HEK293 (cell line): ENCODE measurements at regions not wholly inside any gene's neighbourhood (a gene's known extent, or its start where the extent isn't known, plus 50 kb on each side); places are given as distances from the start of the nearest gene placed in this dataset.

Experiments
- CTCF ChIA-PET: fragments of 350-600 bp; formaldehyde crosslinking; extraction: SDS; loops from one replicate; lab custom pipeline; 2021; ENCODE audit warnings: antibody characterized with exemption; lab: Yijun Ruan, JAX
- POLR2A ChIA-PET: fragments of 300-600 bp; formaldehyde crosslinking; extraction: SDS; loops from one replicate; lab custom pipeline; 2020; ENCODE audit warnings: antibody characterized with exemption, inconsistent platforms; lab: Yijun Ruan, JAX
- H3K27ac ChIP-seq: fragments of 200-500 bp; sonication (Bioruptor generic); 2 replicates; pipeline ENCODE4 v1.5.1; 2014; ENCODE audit warnings: low read depth, low read length, control low read depth, inconsistent platforms; ENCODE audit errors: extremely low read depth
- H3K36me3 ChIP-seq, 2 experiments: fragments of 200-500 bp in 1 of 2; sonication (Bioruptor generic) in 1 of 2; 1 replicate in 1 of 2; 2 replicates in 1 of 2; pipeline ENCODE4 v1.5.1; 2014 to 2017; ENCODE audit warnings: inconsistent platforms in 2 of 2, low read length in 2 of 2; ENCODE audit not compliant: control insufficient read depth in 2 of 2, insufficient read depth in 1 of 2
- H3K4me1 ChIP-seq: fragments of 200-500 bp; sonication (Bioruptor generic); 2 replicates; pipeline ENCODE4 v1.5.1; 2014; ENCODE audit warnings: mild to moderate bottlenecking, low read length, inconsistent platforms; ENCODE audit not compliant: control insufficient read depth, insufficient read depth
- H3K4me3 ChIP-seq: 2 replicates; pipeline ENCODE4 v1.5.1; 2011; ENCODE audit warnings: low read depth, mild to moderate bottlenecking, control low read depth, low read length, moderate library complexity
- H3K9me3 ChIP-seq: fragments of 200-500 bp; sonication (Bioruptor generic); 2 replicates; pipeline ENCODE4 v1.5.1; 2014; ENCODE audit warnings: low read depth, low read length, inconsistent platforms; ENCODE audit not compliant: control insufficient read depth, insufficient read depth
- BCL6B ChIP-seq: fragments of 450-650 bp; formaldehyde crosslinking; IDR thresholded peaks from 2 replicates; pipeline ENCODE4 v1.5.1; 2017; ENCODE audit warnings: missing biosample characterization, missing genetic modification characterization
- KLF10 ChIP-seq: fragments of 450-650 bp; IDR thresholded peaks from 2 replicates; pipeline ENCODE4 v1.5.1; 2018; ENCODE audit warnings: missing biosample characterization, mild to moderate bottlenecking, missing genetic modification characterization
- MEIS1 ChIP-seq: sonication (generic); formaldehyde crosslinking; IDR thresholded peaks from 2 replicates; pipeline ENCODE4 v1.8.1; 2022; ENCODE audit warnings: missing genetic modification reagents, mild to moderate bottlenecking, borderline replicate concordance
- OSR2 ChIP-seq: fragments of 450-650 bp; formaldehyde crosslinking; IDR thresholded peaks from 2 replicates; pipeline ENCODE4 v1.5.1; 2016; ENCODE audit warnings: missing biosample characterization, missing genetic modification characterization
- TRIM28 ChIP-seq: IDR thresholded peaks from 2 replicates; pipeline ENCODE4 v1.6.1; 2011; ENCODE audit warnings: low read length, control low read depth, borderline replicate concordance
- YY1 ChIP-seq: fragments of 450-650 bp; formaldehyde crosslinking; IDR thresholded peaks from 2 replicates; pipeline ENCODE4 v1.5.1; 2018; ENCODE audit warnings: missing biosample characterization, missing genetic modification characterization
- ZBTB26 ChIP-seq: fragments of 450-650 bp; formaldehyde crosslinking; optimal IDR thresholded peaks from 2 replicates; pipeline ENCODE3; 2016; ENCODE audit warnings: missing biosample characterization, mild to moderate bottlenecking, missing genetic modification characterization
- ZBTB6 ChIP-seq: fragments of 450-650 bp; formaldehyde crosslinking; IDR thresholded peaks from 2 replicates; pipeline ENCODE4 v1.5.1; 2017; ENCODE audit warnings: missing biosample characterization, missing genetic modification characterization
- ZNF155 ChIP-seq: fragments of 450-650 bp; formaldehyde crosslinking; IDR thresholded peaks from 2 replicates; pipeline ENCODE4 v1.5.1; 2016; ENCODE audit warnings: missing biosample characterization, missing genetic modification characterization
- ZNF184 ChIP-seq: fragments of 450-650 bp; IDR thresholded peaks from 2 replicates; pipeline ENCODE4 v1.5.1; 2018; ENCODE audit warnings: missing biosample characterization, mild to moderate bottlenecking, missing genetic modification characterization
- ZNF23 ChIP-seq: fragments of 450-650 bp; formaldehyde crosslinking; IDR thresholded peaks from 2 replicates; pipeline ENCODE4 v1.5.1; 2016; ENCODE audit warnings: missing biosample characterization, missing genetic modification characterization, borderline replicate concordance
- ZNF302 ChIP-seq: fragments of 450-650 bp; formaldehyde crosslinking; IDR thresholded peaks from 2 replicates; pipeline ENCODE4 v1.5.1; 2016; ENCODE audit warnings: missing biosample characterization, missing genetic modification characterization, low read depth
- ZNF341 ChIP-seq: fragments of 450-650 bp; formaldehyde crosslinking; IDR thresholded peaks from 2 replicates; pipeline ENCODE4; 2016; ENCODE audit warnings: low read depth, missing biosample characterization, missing genetic modification characterization
- ZNF426 ChIP-seq: fragments of 450-650 bp; formaldehyde crosslinking; IDR thresholded peaks from 2 replicates; pipeline ENCODE4 v1.5.1; 2017; ENCODE audit warnings: missing biosample characterization, missing genetic modification characterization, mild to moderate bottlenecking, inconsistent platforms, moderate library complexity
- ZNF513 ChIP-seq: fragments of 450-650 bp; IDR thresholded peaks from 2 replicates; pipeline ENCODE4 v1.5.1; 2018; ENCODE audit warnings: missing biosample characterization, missing genetic modification characterization
- ZNF518A ChIP-seq: fragments of 450-650 bp; formaldehyde crosslinking; conservative IDR thresholded peaks from 2 replicates; pipeline ENCODE4 v1.5.1; 2016; ENCODE audit warnings: low read depth, missing biosample characterization, missing genetic modification characterization
- ZNF548 ChIP-seq: fragments of 450-650 bp; formaldehyde crosslinking; IDR thresholded peaks from 2 replicates; pipeline ENCODE4 v1.5.1; 2016; ENCODE audit warnings: missing biosample characterization, missing genetic modification characterization
- ZNF549 ChIP-seq: fragments of 450-650 bp; IDR thresholded peaks from 2 replicates; pipeline ENCODE4 v1.5.1; 2018; ENCODE audit warnings: missing biosample characterization, missing genetic modification characterization, mild to moderate bottlenecking, inconsistent platforms, moderate library complexity
- ZNF704 ChIP-seq: fragments of 450-650 bp; formaldehyde crosslinking; IDR thresholded peaks from 2 replicates; pipeline ENCODE4 v1.5.1; 2016; ENCODE audit warnings: missing biosample characterization, missing genetic modification characterization
- ZNF843 ChIP-seq: fragments of 450-650 bp; formaldehyde crosslinking; IDR thresholded peaks from 2 replicates; pipeline ENCODE4 v1.5.1; 2016; ENCODE audit warnings: missing biosample characterization, missing genetic modification characterization
- ZSCAN30 ChIP-seq: fragments of 450-650 bp; IDR thresholded peaks from 2 replicates; pipeline ENCODE4 v1.5.1; 2018; ENCODE audit warnings: missing biosample characterization, mild to moderate bottlenecking, missing genetic modification characterization, moderate library complexity
- ZXDB ChIP-seq: fragments of 450-650 bp; formaldehyde crosslinking; IDR thresholded peaks from 2 replicates; pipeline ENCODE4 v1.5.1; 2016; ENCODE audit warnings: missing biosample characterization, missing genetic modification characterization

GRCh38 chr11:64451856-64452255 is 92.9 kb downstream of the RPS6KA4 start:
- Histone ChIP-seq H3K36me3 (no peaks in the 10 kb centered on the region), H3K9me3 (no peaks in the 10 kb centered on the region), H3K4me1 (peaks cover 3% of the 10 kb centered on the region; the same call in 1 of the 2 replicates), H3K4me3 (no peak overlapping the region), H3K27ac (no peak overlapping the region)
- POLR2A ChIA-PET: no interaction called here
- CTCF ChIA-PET: interaction anchor here (0.5 to 4.4 kb wide), 4 partner anchors 8 to 237 kb away, joined by 3 to 81 read pairs (median 3); no protein-coding TSS in a partner anchor
- TF ChIP-seq TRIM28 (no peak), MEIS1 (CRISPR knock-in tag) (no peak), KLF10 (tag by site-specific recombination) (no peak), ZBTB26 (tag by site-specific recombination) (no peak), ZNF155 (tag by site-specific recombination) (no peak), BCL6B (no peak), ZXDB (tag by site-specific recombination) (no peak), ZNF23 (no peak)

- no peaks in the 10 kb centered on the region for H3K9me3 ChIP-seq
- H3K36me3 ChIP-seq: no peaks in the 10 kb centered on the region
- TF ChIP-seq ZNF155 (tag by site-specific recombination) (no peak), ZSCAN30 (tag by site-specific recombination) (no peak), ZNF302 (tag by site-specific recombination) (no peak), ZNF843 (no peak), ZNF341 (tag by site-specific recombination) (no peak), ZNF426 (tag by site-specific recombination) (no peak), ZNF518A (tag by site-specific recombination) (no peak), ZNF184 (no peak), MEIS1 (CRISPR knock-in tag) (no peak), ZNF549 (tag by site-specific recombination) (no peak), YY1 (tag by site-specific recombination) (no peak), ZBTB6 (tag by site-specific recombination) (no peak), ZNF548 (no peak), OSR2 (tag by site-specific recombination) (no peak), ZNF513 (tag by site-specific recombination) (no peak), ZNF704 (tag by site-specific recombination) (no peak)
- no peak overlapping the region for H3K27ac ChIP-seq
- no peak overlapping the region for H3K4me3 ChIP-seq
- ChIA-PET POLR2A (interaction anchor here (0.6 kb wide), 1 partner anchor 249 kb away, joined by 6 read pairs; no protein-coding TSS in a partner anchor), CTCF (no interaction called here)
- H3K4me1 ChIP-seq: peaks cover under 1% of the 10 kb centered on the region; the same call in 1 of the 2 replicates
These were observed 94.5 kb downstream of the RPS6KA4 start for GRCh38 chr11:64453466-64453865.
